Esophagus muscularis mucosa (tissue), 4 donors: ENCODE measurements at regions not wholly inside any gene's neighbourhood (a gene's known extent, or its start where the extent isn't known, plus 50 kb on each side); places are given as distances from the start of the nearest gene placed in this dataset.

Source experiments
- CTCF ChIP-seq, 3 experiments: fragments of 200-600 bp in 2 of 3; fragments of 450-650 bp in 1 of 3; sonication (generic) in 2 of 3; IDR thresholded peaks; one replicate each; pipeline ENCODE4 v1.5.1; 2017 to 2019; ENCODE audit warnings: antibody characterized with exemption in 3 of 3, mild to moderate bottlenecking in 2 of 3, moderate library complexity in 1 of 3
- EP300 ChIP-seq: sonication (generic); formaldehyde crosslinking; IDR thresholded peaks from one replicate; pipeline ENCODE4 v1.6.1; 2017; ENCODE audit warnings: antibody characterized with exemption
- POLR2A ChIP-seq: fragments of 450-650 bp; IDR thresholded peaks from one replicate; pipeline ENCODE4 v1.6.1; 2017; ENCODE audit warnings: antibody characterized with exemption, moderate library complexity, mild to moderate bottlenecking, low read depth

GRCh38 chr11:36890121-36890679 lies 292.2 kb upstream of the RAG2 start:
- TF ChIP-seq CTCF (IDR thresholded peaks at IDR 0.05): no peak
- no peak for TF ChIP-seq POLR2A
- no peak for TF ChIP-seq EP300
